Right ventricle myocardium inferior (tissue), 1 donor: ENCODE measurements at regions not wholly inside any gene's neighbourhood (a gene's known extent, or its start where the extent isn't known, plus 50 kb on each side); places are given as distances from the start of the nearest gene placed in this dataset.
"Not testable (repeated sequence)": the region's sequence is repeated elsewhere in the genome, so short reads cannot be mapped to it uniquely, and the experiment has no call there.

Experiments
- ATAC-seq: fragments of 200-7000 bp; cut with Tn5 transposase; one replicate; pipeline ENCODE4 v1.9.1; 2020; ENCODE audit warnings: mild to moderate bottlenecking, moderate library complexity
- DNase-seq: peaks from one replicate; pipeline ENCODE4 v3.0.0; 2021; ENCODE audit errors: missing footprints
- intact Hi-C: fragments of 100-400 bp; cut with DNase I; formaldehyde crosslinking; loops from one replicate; pipeline ENCODE4 v1.11.0; 2022
- donor health status: DM: no; HTN: yes; CAD: no; lungs with severe emphysema.

- intact Hi-C loops = no loop called here
- no peak for DNase-seq
- no peak for ATAC-seq
Observed at GRCh38 chr10:52469970-52470705, 156.1 kb downstream of the DKK1 start.

GRCh38 chr10:52472406-52473146, 158.5 kb downstream of the DKK1 start:
- ATAC-seq = no peak
- intact Hi-C loops = no loop called here

GRCh38 chr10:52474265-52474664, 160.2 kb downstream of the DKK1 start:
- intact Hi-C loops = no loop called here
- ATAC-seq (no peak), DNase-seq (no peak)

More at GRCh38 chr10:52472406-52473146, 158.5 kb downstream of the DKK1 start:
- no peak for DNase-seq

- no peak for DNase-seq
- no peak for ATAC-seq
- intact Hi-C loops = no loop called here
Observed at GRCh38 chr10:52477305-52477704, 163.2 kb downstream of the DKK1 start.

- intact Hi-C loops = no loop called here
- no peak for ATAC-seq
Observed at GRCh38 chr10:52479567-52479966, 165.5 kb downstream of the DKK1 start.

GRCh38 chr10:52481986-52482555, 168.0 kb downstream of the DKK1 start:
- ATAC-seq (no peak), DNase-seq (no peak)
- intact Hi-C loops = no loop called here

More at GRCh38 chr10:52479567-52479966, 165.5 kb downstream of the DKK1 start:
- no peak for DNase-seq

- DNase-seq (no peak), ATAC-seq (no peak)
- intact Hi-C loops = no loop called here
Observed at GRCh38 chr10:52483587-52483986, 169.5 kb downstream of the DKK1 start.

- ATAC-seq (no peak), DNase-seq (no peak)
- intact Hi-C loops = loop anchor here (5.0 kb wide), 1 partner anchor 1482 kb away; no protein-coding TSS in a partner anchor
Observed at GRCh38 chr10:52484206-52485065, 170.4 kb downstream of the DKK1 start.

GRCh38 chr10:52485462-52485861, 171.4 kb downstream of the DKK1 start:
- DNase-seq = no peak
- intact Hi-C loops = loop anchor here (5.0 kb wide), 1 partner anchor 1483 kb away; no protein-coding TSS in a partner anchor
- ATAC-seq = no peak

- DNase-seq (no peak), ATAC-seq (no peak)
- intact Hi-C loops = loop anchor here (5.0 kb wide), 1 partner anchor 1485 kb away; no protein-coding TSS in a partner anchor
Observed at GRCh38 chr10:52486840-52487611, 172.9 kb downstream of the DKK1 start.

- DNase-seq = no peak
- ATAC-seq = no peak
- intact Hi-C loops = loop anchor here (1.0 to 5.0 kb wide), 2 partner anchors 181 to 1487 kb away; no protein-coding TSS in a partner anchor
Observed at GRCh38 chr10:52488606-52489485, 174.8 kb downstream of the DKK1 start.

- intact Hi-C loops = no loop called here
- DNase-seq (no peak), ATAC-seq (no peak)
Observed at GRCh38 chr10:52491246-52491995, 177.3 kb downstream of the DKK1 start.

- DNase-seq = no peak
- ATAC-seq = no peak
- intact Hi-C loops = no loop called here
Observed at GRCh38 chr10:52499281-52499680, 185.2 kb downstream of the DKK1 start.

GRCh38 chr10:52500476-52500875, 186.4 kb downstream of the DKK1 start:
- intact Hi-C loops = no loop called here
- DNase-seq = no peak
- ATAC-seq = no peak

GRCh38 chr10:52502237-52502636, 188.2 kb downstream of the DKK1 start:
- ATAC-seq (no peak), DNase-seq (no peak)
- intact Hi-C loops = no loop called here

- DNase-seq, ATAC-seq, intact Hi-C loops: not testable (repeated sequence)
Observed at GRCh38 chr10:52505341-52505740, 191.3 kb downstream of the DKK1 start.
